ENCODE measurements at regions not wholly inside any gene's neighbourhood (a gene's known extent, or its start where the extent isn't known, plus 50 kb on each side); places are given as distances from the start of the nearest gene placed in this dataset.

DNA sequence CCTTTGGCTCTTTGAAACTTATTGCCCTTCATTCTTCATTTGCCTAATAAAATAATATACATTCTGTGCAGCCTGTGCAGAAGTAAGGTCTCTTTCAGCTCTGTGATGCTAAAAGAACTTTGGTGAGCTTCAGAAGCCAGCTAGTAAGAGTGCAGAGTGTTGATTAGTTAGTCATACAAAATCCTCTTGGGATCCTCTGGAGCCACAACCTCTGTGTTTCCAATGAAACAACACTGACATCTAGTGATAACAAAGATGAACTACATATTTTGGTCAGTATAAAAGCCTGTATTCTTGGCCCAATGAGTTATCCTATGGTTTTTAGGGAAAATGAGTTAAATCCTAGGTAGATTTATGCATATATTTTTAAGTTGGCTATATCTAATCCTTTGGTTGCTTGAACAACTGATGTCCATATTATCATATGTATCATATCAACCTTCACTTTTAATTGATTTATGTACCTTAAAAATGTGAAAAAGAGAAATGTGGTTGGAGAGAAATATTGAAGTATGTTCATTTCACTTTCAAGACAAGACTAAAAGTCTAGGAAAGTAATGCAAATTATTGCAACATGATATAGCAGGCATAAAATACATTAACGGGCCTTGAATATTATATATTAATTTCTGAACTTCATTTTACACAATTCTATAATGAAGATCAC lies 158.4 kb downstream of the KLHL28 start:
- Histone ChIP-seq H3K9me3 (ENCODE audit: low read length) (no peaks in the 10 kb centered on the region), H4K20me1 (ENCODE audit: insufficient read depth, low read depth, low read length) (no peaks in the 10 kb centered on the region), H3K36me3 (ENCODE audit: insufficient read depth, low read length) (no peaks in the 10 kb centered on the region), H3K9ac (ENCODE audit: low read length) (no peak overlapping the region), H3K27ac (ENCODE audit: low read length) (no peak overlapping the region), H3K4me3 (ENCODE audit: low read length) (no peak overlapping the region), H3K79me2 (ENCODE audit: low read length) (no peaks in the 10 kb centered on the region), H3K4me2 (ENCODE audit: low read depth, low read length, poor library complexity, severe bottlenecking) (no peak overlapping the region), H3K27me3 (ENCODE audit: low read length) (no peaks in the 10 kb centered on the region), H2AFZ (ENCODE audit: low read length) (no peak overlapping the region), H3K4me1 (ENCODE audit: low read length) (no peaks in the 10 kb centered on the region), H3K9me2 (replicated peaks; ENCODE audit: insufficient read depth, low read length) (no peaks in the 10 kb centered on the region)
- DNase-seq: peak; percentile 80

DNA sequence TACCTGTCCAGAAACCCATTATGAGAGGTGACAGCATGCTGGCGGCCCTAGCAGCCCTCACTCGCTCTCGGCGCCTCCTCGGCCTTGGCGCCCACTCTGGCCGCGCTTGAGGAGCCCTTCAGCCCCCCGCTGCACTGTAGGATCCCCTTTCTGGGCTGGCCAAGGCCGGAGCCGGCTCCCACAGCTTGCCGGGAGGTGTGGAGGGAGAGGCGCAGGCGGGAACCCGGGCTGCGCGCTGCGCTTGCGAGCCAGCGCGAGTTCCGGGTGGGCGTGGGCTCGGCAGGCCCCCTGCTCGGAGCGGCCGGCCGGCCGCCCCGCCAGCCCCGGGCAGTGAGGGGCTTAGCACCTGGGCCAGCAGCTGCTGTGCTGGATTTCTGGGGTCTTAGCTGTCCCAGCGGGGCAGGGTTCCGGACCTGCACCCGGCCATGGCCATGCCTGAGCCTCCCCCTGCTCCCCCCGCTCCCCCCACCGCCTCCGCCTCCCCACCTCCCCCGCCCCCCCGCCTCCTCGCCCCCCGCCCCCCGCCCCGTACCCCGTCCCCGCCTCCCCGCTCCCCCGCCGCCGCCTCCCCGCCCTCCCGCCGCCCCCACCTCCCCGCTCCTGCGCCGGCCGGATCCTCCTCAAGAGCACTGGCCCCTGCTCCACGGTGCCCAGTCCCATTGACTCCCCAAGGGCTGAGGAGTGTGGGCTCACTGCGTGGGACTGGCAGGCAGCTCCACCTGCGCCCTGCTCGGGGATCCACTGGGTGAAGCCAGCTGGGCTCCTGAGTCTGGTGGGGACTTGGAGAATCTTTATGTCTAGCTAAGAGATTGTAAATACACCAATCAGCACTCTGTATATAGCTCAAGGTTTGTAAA lies 163.1 kb downstream of the KLHL28 start:
- Histone ChIP-seq H3K4me1 (ENCODE audit: low read length) (no peaks in the 10 kb centered on the region), H3K4me2 (ENCODE audit: low read depth, low read length, poor library complexity, severe bottlenecking) (no peak overlapping the region), H3K27ac (ENCODE audit: low read length) (no peak overlapping the region), H3K27me3 (ENCODE audit: low read length) (no peaks in the 10 kb centered on the region), H3K9me3 (ENCODE audit: low read length) (no peaks in the 10 kb centered on the region), H3K4me3 (ENCODE audit: low read length) (no peak overlapping the region), H2AFZ (ENCODE audit: low read length) (no peak overlapping the region), H4K20me1 (ENCODE audit: insufficient read depth, low read depth, low read length) (no peaks in the 10 kb centered on the region), H3K9ac (ENCODE audit: low read length) (no peak overlapping the region), H3K36me3 (ENCODE audit: insufficient read depth, low read length) (no peaks in the 10 kb centered on the region), H3K9me2 (replicated peaks; ENCODE audit: insufficient read depth, low read length) (no peaks in the 10 kb centered on the region), H3K79me2 (ENCODE audit: low read length) (no peaks in the 10 kb centered on the region)
- DNase-seq: no peak

DNA sequence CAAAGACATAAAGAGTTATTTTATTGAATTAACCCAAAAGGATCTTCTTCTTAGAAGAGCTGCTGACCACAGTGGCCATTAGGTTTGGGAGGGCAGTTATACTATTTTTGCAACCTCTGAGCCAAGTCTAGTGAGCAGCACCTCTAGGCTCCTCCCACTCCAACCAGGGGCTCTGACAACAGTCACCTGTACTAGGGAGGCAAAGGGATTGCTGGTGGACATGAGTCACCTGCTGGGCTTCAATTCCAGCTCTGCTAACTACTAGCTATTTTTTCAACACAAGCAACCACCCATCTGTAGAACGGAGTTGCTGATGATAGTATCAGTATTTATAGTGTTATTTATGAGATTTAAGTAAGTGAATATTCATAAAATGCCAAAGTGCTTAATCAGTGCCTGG lies 166.0 kb downstream of the KLHL28 start:
- no peak overlapping the region for H3K4me2 ChIP-seq (ENCODE audit: low read depth, low read length, poor library complexity, severe bottlenecking)

DNA sequence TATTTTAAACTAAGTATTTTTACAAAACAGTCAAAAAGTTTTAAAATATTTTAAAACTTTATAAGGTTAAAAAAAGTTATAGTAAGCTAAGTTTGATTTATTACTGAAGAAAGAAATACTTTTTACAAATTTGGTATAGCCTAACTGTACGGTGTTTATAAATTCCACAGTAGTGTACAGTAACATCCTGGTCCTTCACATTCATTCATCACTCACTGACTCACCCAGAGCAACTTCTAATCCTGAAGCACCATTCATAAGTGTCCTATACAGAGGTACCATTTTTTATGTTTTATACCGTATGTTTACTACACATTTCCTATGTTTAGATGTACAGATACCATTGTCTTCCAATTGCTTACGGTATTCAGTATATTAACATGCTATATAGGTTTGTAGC lies 170.0 kb downstream of the KLHL28 start:
- no peaks in the 10 kb centered on the region for H3K9me2 ChIP-seq (replicated peaks; ENCODE audit: insufficient read depth, low read length)
- no peaks in the 10 kb centered on the region for H4K20me1 ChIP-seq (ENCODE audit: insufficient read depth, low read depth, low read length)
- no peaks in the 10 kb centered on the region for H3K9me3 ChIP-seq (ENCODE audit: low read length)
- no peak overlapping the region for H3K4me2 ChIP-seq (ENCODE audit: low read depth, low read length, poor library complexity, severe bottlenecking)
- H3K9ac ChIP-seq (ENCODE audit: low read length): no peak overlapping the region
- no peak overlapping the region for H3K27ac ChIP-seq (ENCODE audit: low read length)
- H3K4me3 ChIP-seq (ENCODE audit: low read length): no peak overlapping the region
- peaks cover 3% of the 10 kb centered on the region; the same call in 1 of the 2 replicates for H3K27me3 ChIP-seq (ENCODE audit: low read length)
- H2AFZ ChIP-seq (ENCODE audit: low read length): no peak overlapping the region
- no peaks in the 10 kb centered on the region for H3K79me2 ChIP-seq (ENCODE audit: low read length)
- no peaks in the 10 kb centered on the region for H3K36me3 ChIP-seq (ENCODE audit: insufficient read depth, low read length)
- no peaks in the 10 kb centered on the region for H3K4me1 ChIP-seq (ENCODE audit: low read length)
- no peak for DNase-seq

More for the DNA sequence above, 166.0 kb downstream of the KLHL28 start:
- Histone ChIP-seq H3K4me1 (ENCODE audit: low read length) (no peaks in the 10 kb centered on the region), H3K4me3 (ENCODE audit: low read length) (no peak overlapping the region), H3K36me3 (ENCODE audit: insufficient read depth, low read length) (no peaks in the 10 kb centered on the region), H3K27ac (ENCODE audit: low read length) (no peak overlapping the region), H4K20me1 (ENCODE audit: insufficient read depth, low read depth, low read length) (no peaks in the 10 kb centered on the region), H2AFZ (ENCODE audit: low read length) (no peak overlapping the region), H3K9me2 (replicated peaks; ENCODE audit: insufficient read depth, low read length) (no peaks in the 10 kb centered on the region), H3K9me3 (ENCODE audit: low read length) (no peaks in the 10 kb centered on the region), H3K9ac (ENCODE audit: low read length) (no peak overlapping the region), H3K79me2 (ENCODE audit: low read length) (no peaks in the 10 kb centered on the region), H3K27me3 (ENCODE audit: low read length) (no peaks in the 10 kb centered on the region)
- DNase-seq: no peak

DNA sequence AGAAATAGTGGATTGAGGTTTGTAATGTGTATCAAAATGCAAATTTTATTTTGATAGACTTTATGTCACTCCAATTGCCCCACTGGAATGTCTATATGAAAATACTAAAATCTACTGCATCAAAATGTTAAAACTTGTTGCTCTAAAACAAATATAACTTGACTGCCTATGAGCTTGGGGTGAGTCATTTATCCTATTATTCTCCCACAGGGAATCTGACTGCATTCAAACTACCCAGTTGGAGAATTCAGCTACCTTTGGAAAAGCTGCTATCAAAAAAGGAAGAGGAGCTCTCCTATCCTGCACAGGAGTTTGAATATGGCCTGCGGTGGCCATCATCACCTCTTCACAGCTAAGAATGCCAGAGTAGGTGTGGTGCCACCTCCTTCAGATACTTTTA lies 173.1 kb downstream of the KLHL28 start:
- no peak overlapping the region for H3K4me2 ChIP-seq (ENCODE audit: low read depth, low read length, poor library complexity, severe bottlenecking)
- no peak for DNase-seq
- H3K9ac ChIP-seq (ENCODE audit: low read length): no peak overlapping the region
- no peak overlapping the region for H3K4me3 ChIP-seq (ENCODE audit: low read length)
- peaks cover 3% of the 10 kb centered on the region; the same call in 1 of the 2 replicates for H3K27me3 ChIP-seq (ENCODE audit: low read length)
- H4K20me1 ChIP-seq (ENCODE audit: insufficient read depth, low read depth, low read length): no peaks in the 10 kb centered on the region
- no peaks in the 10 kb centered on the region for H3K4me1 ChIP-seq (ENCODE audit: low read length)
- no peaks in the 10 kb centered on the region for H3K79me2 ChIP-seq (ENCODE audit: low read length)
- H3K36me3 ChIP-seq (ENCODE audit: insufficient read depth, low read length): no peaks in the 10 kb centered on the region
- no peak overlapping the region for H2AFZ ChIP-seq (ENCODE audit: low read length)
- no peaks in the 10 kb centered on the region for H3K9me3 ChIP-seq (ENCODE audit: low read length)
- H3K27ac ChIP-seq (ENCODE audit: low read length): no peak overlapping the region
- H3K9me2 ChIP-seq (replicated peaks; ENCODE audit: insufficient read depth, low read length): no peaks in the 10 kb centered on the region

DNA sequence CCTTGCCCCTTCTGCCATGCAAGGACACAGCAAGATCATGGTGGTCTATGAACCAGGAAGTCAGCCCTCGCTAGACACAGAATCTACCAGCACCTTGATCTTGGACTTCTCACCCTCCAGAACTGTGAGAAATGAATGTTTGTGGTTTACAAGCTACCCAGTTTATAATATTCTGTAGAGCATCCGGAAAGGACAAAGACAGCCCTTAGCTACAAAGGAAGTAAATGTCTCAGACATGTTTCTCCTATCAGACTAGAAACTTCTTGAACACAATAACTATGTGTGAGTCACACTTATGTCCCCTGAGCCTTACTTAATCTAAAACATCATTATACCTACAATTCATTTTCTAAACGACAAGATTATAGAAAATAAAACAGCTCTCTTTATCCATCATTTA lies 176.7 kb downstream of the KLHL28 start:
- H3K27ac ChIP-seq (ENCODE audit: low read length): no peak overlapping the region
- H3K4me3 ChIP-seq (ENCODE audit: low read length): no peak overlapping the region
- H3K27me3 ChIP-seq (ENCODE audit: low read length): peaks cover 3% of the 10 kb centered on the region; the same call in 1 of the 2 replicates
- H3K9me3 ChIP-seq (ENCODE audit: low read length): no peaks in the 10 kb centered on the region
- no peaks in the 10 kb centered on the region for H4K20me1 ChIP-seq (ENCODE audit: insufficient read depth, low read depth, low read length)
- H3K9me2 ChIP-seq (replicated peaks; ENCODE audit: insufficient read depth, low read length): no peaks in the 10 kb centered on the region
- H3K4me2 ChIP-seq (ENCODE audit: low read depth, low read length, poor library complexity, severe bottlenecking): no peak overlapping the region
- no peaks in the 10 kb centered on the region for H3K79me2 ChIP-seq (ENCODE audit: low read length)
- DNase-seq: no peak
- H2AFZ ChIP-seq (ENCODE audit: low read length): no peak overlapping the region
- H3K36me3 ChIP-seq (ENCODE audit: insufficient read depth, low read length): no peaks in the 10 kb centered on the region
- H3K4me1 ChIP-seq (ENCODE audit: low read length): no peaks in the 10 kb centered on the region
- no peak overlapping the region for H3K9ac ChIP-seq (ENCODE audit: low read length)

DNA sequence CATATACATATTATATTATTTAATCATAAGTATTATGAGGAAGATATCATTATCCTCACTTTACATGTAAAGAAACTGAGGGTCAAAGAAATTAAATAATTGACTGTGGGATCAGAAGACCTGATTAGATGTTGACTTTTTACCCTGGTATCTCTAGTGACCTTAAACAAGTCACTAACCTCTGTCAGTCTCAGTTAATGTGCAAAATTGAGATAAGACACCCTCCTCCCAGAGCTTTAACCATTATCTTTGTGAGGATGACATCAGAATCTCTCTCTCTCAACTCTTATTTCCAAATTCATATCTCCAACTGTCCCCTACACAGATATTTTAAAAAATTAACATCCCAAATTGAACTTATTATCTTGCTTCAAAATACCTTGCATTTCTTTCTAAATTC lies 177.8 kb downstream of the KLHL28 start:
- no peaks in the 10 kb centered on the region for H3K36me3 ChIP-seq (ENCODE audit: insufficient read depth, low read length)
- H3K27me3 ChIP-seq (ENCODE audit: low read length): no peaks in the 10 kb centered on the region

DNA sequence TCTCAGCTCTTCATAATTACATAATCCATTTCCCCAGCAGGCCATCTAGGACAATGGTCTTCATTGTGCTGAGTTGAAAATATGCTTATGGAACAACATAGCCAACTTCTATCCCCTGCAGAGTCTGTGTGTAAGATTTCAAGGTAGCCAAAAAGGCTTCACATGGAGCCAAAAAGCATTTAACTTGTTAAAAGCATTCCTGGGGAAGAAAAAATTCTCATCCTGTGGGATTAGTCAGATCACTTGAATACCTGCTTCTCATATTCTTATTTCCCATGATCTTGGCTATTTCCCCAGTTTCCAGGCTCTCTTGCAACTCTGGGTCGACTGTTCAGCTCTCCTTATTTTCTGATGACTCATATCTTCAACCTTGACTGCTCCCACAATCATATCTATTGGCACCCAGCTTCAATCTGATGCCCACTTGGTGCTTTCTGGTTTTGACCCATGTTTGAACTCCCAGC lies 178.9 kb downstream of the KLHL28 start:
- Histone ChIP-seq H3K4me2 (ENCODE audit: low read depth, low read length, poor library complexity, severe bottlenecking) (no peak overlapping the region), H3K79me2 (ENCODE audit: low read length) (no peaks in the 10 kb centered on the region), H2AFZ (ENCODE audit: low read length) (no peak overlapping the region), H3K9me3 (ENCODE audit: low read length) (no peaks in the 10 kb centered on the region), H4K20me1 (ENCODE audit: insufficient read depth, low read depth, low read length) (no peaks in the 10 kb centered on the region), H3K27ac (ENCODE audit: low read length) (no peak overlapping the region), H3K27me3 (ENCODE audit: low read length) (no peaks in the 10 kb centered on the region), H3K4me1 (ENCODE audit: low read length) (no peaks in the 10 kb centered on the region), H3K36me3 (ENCODE audit: insufficient read depth, low read length) (no peaks in the 10 kb centered on the region), H3K4me3 (ENCODE audit: low read length) (no peak overlapping the region), H3K9me2 (replicated peaks; ENCODE audit: insufficient read depth, low read length) (no peaks in the 10 kb centered on the region), H3K9ac (ENCODE audit: low read length) (no peak overlapping the region)
- DNase-seq: no peak

More for the DNA sequence above, 177.8 kb downstream of the KLHL28 start:
- Histone ChIP-seq H4K20me1 (ENCODE audit: insufficient read depth, low read depth, low read length) (no peaks in the 10 kb centered on the region), H3K9me2 (replicated peaks; ENCODE audit: insufficient read depth, low read length) (no peaks in the 10 kb centered on the region), H3K4me1 (ENCODE audit: low read length) (no peaks in the 10 kb centered on the region), H3K4me2 (ENCODE audit: low read depth, low read length, poor library complexity, severe bottlenecking) (no peak overlapping the region), H2AFZ (ENCODE audit: low read length) (no peak overlapping the region), H3K4me3 (ENCODE audit: low read length) (no peak overlapping the region), H3K9ac (ENCODE audit: low read length) (no peak overlapping the region), H3K79me2 (ENCODE audit: low read length) (no peaks in the 10 kb centered on the region), H3K9me3 (ENCODE audit: low read length) (no peaks in the 10 kb centered on the region), H3K27ac (ENCODE audit: low read length) (no peak overlapping the region)
- DNase-seq: no peak

Data from Karpas-422 (cell line).